ENCODE measurements at regions not wholly inside any gene's neighbourhood (a gene's known extent, or its start where the extent isn't known, plus 50 kb on each side); places are given as distances from the start of the nearest gene placed in this dataset.

GRCh38 chr10:88164471-88164870 lies 301.0 kb downstream of the PTEN start:
- ChIA-PET CTCF (no interaction called here), POLR2A (no interaction called here)
- intact Hi-C loops (cut with DNase I, micrococcal nuclease): no loop called here
- Mint-ChIP-seq H3K27ac (no peak overlapping the region), H3K36me3 (ENCODE audit: low read depth) (no peaks in the 10 kb centered on the region), H3K4me1 (ENCODE audit: low read depth) (peaks cover 6% of the 10 kb centered on the region), H3K9me3 (no peaks in the 10 kb centered on the region), H3K27me3 (no peaks in the 10 kb centered on the region), H3K4me3 (no peak overlapping the region)
- DNase-seq: no peak
- ATAC-seq (ENCODE audit: poor library complexity): no peak
- H3K27me3 ChIP-seq (ENCODE audit: control insufficient read depth in 1 of 2, insufficient read depth in 2 of 2, low read length in 2 of 2): no peaks in the 10 kb centered on the region
- H3K9me3 ChIP-seq (ENCODE audit: control insufficient read depth in 1 of 2, insufficient read depth in 1 of 2, low read length in 2 of 2): no peaks in the 10 kb centered on the region
- H3K27ac ChIP-seq (ENCODE audit: low read depth in 1 of 2, low read length in 2 of 2): no peak overlapping the region
- no peaks in the 10 kb centered on the region for H3K4me1 ChIP-seq (ENCODE audit: insufficient read depth, low read length)
- H3K4me3 ChIP-seq (ENCODE audit: low read length): no peak overlapping the region
- no peak for TF ChIP-seq CTCF (IDR thresholded peaks at IDR 0.05)
- no peaks in the 10 kb centered on the region for H3K36me3 ChIP-seq (ENCODE audit: insufficient read depth, low read length)

GRCh38 chr10:88165849-88166271 lies 302.4 kb downstream of the PTEN start:
- Histone ChIP-seq H3K36me3 (ENCODE audit: insufficient read depth, low read length) (no peaks in the 10 kb centered on the region), H3K4me1 (ENCODE audit: insufficient read depth, low read length) (peaks cover 10% of the 10 kb centered on the region), H3K4me3 (ENCODE audit: low read length) (no peak overlapping the region), H3K27me3 (ENCODE audit: control insufficient read depth in 1 of 2, insufficient read depth in 2 of 2, low read length in 2 of 2) (no peaks in the 10 kb centered on the region), H3K9me3 (ENCODE audit: control insufficient read depth in 1 of 2, insufficient read depth in 1 of 2, low read length in 2 of 2) (no peaks in the 10 kb centered on the region), H3K27ac (ENCODE audit: low read depth in 1 of 2, low read length in 2 of 2) (no peak overlapping the region)
- H3K27ac Mint-ChIP-seq: no peak overlapping the region
- ATAC-seq (ENCODE audit: poor library complexity): no peak
- no peak overlapping the region for H3K4me3 Mint-ChIP-seq
- H3K36me3 Mint-ChIP-seq (ENCODE audit: low read depth): no peaks in the 10 kb centered on the region
- ChIA-PET POLR2A (no interaction called here), CTCF (no interaction called here)
- H3K9me3 Mint-ChIP-seq: no peaks in the 10 kb centered on the region
- no peaks in the 10 kb centered on the region for H3K27me3 Mint-ChIP-seq
- TF ChIP-seq CTCF (IDR thresholded peaks at IDR 0.05): no peak
- intact Hi-C loops (cut with DNase I, micrococcal nuclease): no loop called here
- no peak for DNase-seq
- H3K4me1 Mint-ChIP-seq (ENCODE audit: low read depth): peaks cover 14% of the 10 kb centered on the region

GRCh38 chr10:88168171-88169036 lies 305.0 kb downstream of the PTEN start:
- H3K9me3 Mint-ChIP-seq: no peaks in the 10 kb centered on the region
- no peaks in the 10 kb centered on the region for H3K27me3 ChIP-seq (ENCODE audit: control insufficient read depth in 1 of 2, insufficient read depth in 2 of 2, low read length in 2 of 2)
- H3K27ac ChIP-seq (ENCODE audit: low read depth in 1 of 2, low read length in 2 of 2): no peak overlapping the region
- no peak overlapping the region for H3K4me3 ChIP-seq (ENCODE audit: low read length)
- ATAC-seq (ENCODE audit: poor library complexity) (no peak), DNase-seq (no peak)
- no peak overlapping the region for H3K27ac Mint-ChIP-seq
- CTCF ChIA-PET: no interaction called here
- POLR2A ChIA-PET: no interaction called here
- H3K4me1 ChIP-seq (ENCODE audit: insufficient read depth, low read length): peaks cover 13% of the 10 kb centered on the region
- no peak for TF ChIP-seq CTCF (IDR thresholded peaks at IDR 0.05)
- H3K4me3 Mint-ChIP-seq: no peak overlapping the region
- intact Hi-C loops (cut with DNase I, micrococcal nuclease): no loop called here
- no peaks in the 10 kb centered on the region for H3K36me3 Mint-ChIP-seq (ENCODE audit: low read depth)
- H3K36me3 ChIP-seq (ENCODE audit: insufficient read depth, low read length): no peaks in the 10 kb centered on the region
- peaks cover 36% of the 10 kb centered on the region for H3K4me1 Mint-ChIP-seq (ENCODE audit: low read depth)
- no peaks in the 10 kb centered on the region for H3K27me3 Mint-ChIP-seq
- H3K9me3 ChIP-seq (ENCODE audit: control insufficient read depth in 1 of 2, insufficient read depth in 1 of 2, low read length in 2 of 2): no peaks in the 10 kb centered on the region
